GM18909 (cell line): ENCODE measurements at regions not wholly inside any gene's neighbourhood (a gene's known extent, or its start where the extent isn't known, plus 50 kb on each side); places are given as distances from the start of the nearest gene placed in this dataset.

ENCODE experiments used
- ATAC-seq: cut with Tn5 transposase; IDR thresholded peaks from one replicate; pipeline ENCODE4 v1.9.1; 2021; ENCODE audit warnings: mild to moderate bottlenecking; ENCODE audit not compliant: unreplicated experiment, poor library complexity

GRCh38 chr5:124996023-124996763, 249.8 kb upstream of the ZNF608 start:
- ATAC-seq: no peak

- no peak for ATAC-seq
Measured at GRCh38 chr5:124996764-124997077, 250.3 kb upstream of the ZNF608 start.

GRCh38 chr5:124997186-124997893, 250.9 kb upstream of the ZNF608 start:
- ATAC-seq: no peak

- ATAC-seq: no peak
Measured at GRCh38 chr5:124998520-124998919, 252.1 kb upstream of the ZNF608 start.

- peak; percentile 32 for ATAC-seq
Measured at GRCh38 chr5:125002727-125003598, 256.5 kb upstream of the ZNF608 start.

- ATAC-seq: no peak
Measured at GRCh38 chr5:125004009-125004408, 257.6 kb upstream of the ZNF608 start.

- no peak for ATAC-seq
Measured at GRCh38 chr5:125005266-125005665, 258.8 kb upstream of the ZNF608 start.

- ATAC-seq: peak; percentile 77
Measured at GRCh38 chr5:125006011-125006685, 259.7 kb upstream of the ZNF608 start.

- no peak for ATAC-seq
Measured at GRCh38 chr5:125010356-125010755, 263.9 kb upstream of the ZNF608 start.

- peak; percentile 62 for ATAC-seq
Measured at GRCh38 chr5:125011014-125011413, 264.6 kb upstream of the ZNF608 start.

- ATAC-seq: peak; percentile 12
Measured at GRCh38 chr5:125011419-125011818, 265.0 kb upstream of the ZNF608 start.

GRCh38 chr5:125011947-125012346, 265.5 kb upstream of the ZNF608 start:
- ATAC-seq: no peak

- ATAC-seq: no peak
Measured at GRCh38 chr5:125012727-125013451, 266.4 kb upstream of the ZNF608 start.

GRCh38 chr5:125014202-125014601, 267.8 kb upstream of the ZNF608 start:
- ATAC-seq: no peak

GRCh38 chr5:125017796-125018195, 271.4 kb upstream of the ZNF608 start:
- ATAC-seq: no peak

- ATAC-seq: no peak
Measured at GRCh38 chr5:125023673-125024072, 277.2 kb upstream of the ZNF608 start.

- no peak for ATAC-seq
Measured at GRCh38 chr5:125026867-125027731, 280.7 kb upstream of the ZNF608 start.

GRCh38 chr5:125032286-125032685, 285.8 kb upstream of the ZNF608 start:
- ATAC-seq: no peak

GRCh38 chr5:125033602-125034001, 287.2 kb upstream of the ZNF608 start:
- ATAC-seq: no peak
